Spleen (tissue), 7 donors: ENCODE measurements at regions not wholly inside any gene's neighbourhood (a gene's known extent, or its start where the extent isn't known, plus 50 kb on each side); places are given as distances from the start of the nearest gene placed in this dataset.

Source experiments
- POLR2A ChIP-seq, 3 donors: fragments of 450-650 bp; IDR thresholded peaks; one replicate each; pipeline ENCODE4 v1.5.1; 2017; ENCODE audit warnings: antibody characterized with exemption in 3 of 3, mild to moderate bottlenecking in 1 of 3
- POLR2AphosphoS5 ChIP-seq, 3 donors: sonication (generic); formaldehyde crosslinking; IDR thresholded peaks; one replicate each; pipeline ENCODE4 v1.5.1; 2017; ENCODE audit warnings: antibody characterized with exemption in 3 of 3
- TF ChIP-seq, protein P1 (sequence below), 11 experiments: fragments of 200-600 bp in 7 of 11; fragments of 450-650 bp in 4 of 11; sonication (generic) in 4 of 11; IDR thresholded peaks in 8 of 11; conservative IDR thresholded peaks in 3 of 11; 1 replicate in 7 of 11; 2 replicates in 4 of 11; pipeline versions ENCODE4 v1.4.0 to v1.8.0; 2016 to 2021; ENCODE audit warnings: antibody characterized with exemption in 11 of 11, inconsistent platforms in 4 of 11, mild to moderate bottlenecking in 1 of 11
- donor health status: DM: no; HTN: no; CAD: no; lungs with moderate emphysema.
- donor health status: DM: no; HTN: no; CAD: no.
- donor health status: DM: no; HTN: no; CAD: no.

DNA sequence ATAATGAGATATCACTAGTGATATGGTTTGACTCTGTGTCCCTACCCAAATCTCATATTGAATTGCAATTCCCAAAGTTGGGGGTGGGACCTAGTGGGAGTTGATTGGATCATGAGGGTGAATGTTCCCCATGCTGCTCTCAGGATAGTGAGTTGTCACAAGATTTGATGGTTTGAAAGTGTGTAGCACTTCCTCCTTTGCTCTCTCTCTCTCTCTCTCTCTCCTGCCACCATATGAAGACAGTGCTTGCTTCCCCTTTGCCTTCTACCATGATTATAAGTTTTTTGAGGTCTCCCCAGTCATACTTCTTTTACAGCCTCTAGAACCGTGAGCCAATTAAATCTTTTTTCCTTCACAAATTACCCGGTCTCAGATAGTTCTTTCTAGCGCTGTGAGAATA lies 1002.0 kb upstream of the ADGRB3 start:
- TF ChIP-seq, protein P1, sequence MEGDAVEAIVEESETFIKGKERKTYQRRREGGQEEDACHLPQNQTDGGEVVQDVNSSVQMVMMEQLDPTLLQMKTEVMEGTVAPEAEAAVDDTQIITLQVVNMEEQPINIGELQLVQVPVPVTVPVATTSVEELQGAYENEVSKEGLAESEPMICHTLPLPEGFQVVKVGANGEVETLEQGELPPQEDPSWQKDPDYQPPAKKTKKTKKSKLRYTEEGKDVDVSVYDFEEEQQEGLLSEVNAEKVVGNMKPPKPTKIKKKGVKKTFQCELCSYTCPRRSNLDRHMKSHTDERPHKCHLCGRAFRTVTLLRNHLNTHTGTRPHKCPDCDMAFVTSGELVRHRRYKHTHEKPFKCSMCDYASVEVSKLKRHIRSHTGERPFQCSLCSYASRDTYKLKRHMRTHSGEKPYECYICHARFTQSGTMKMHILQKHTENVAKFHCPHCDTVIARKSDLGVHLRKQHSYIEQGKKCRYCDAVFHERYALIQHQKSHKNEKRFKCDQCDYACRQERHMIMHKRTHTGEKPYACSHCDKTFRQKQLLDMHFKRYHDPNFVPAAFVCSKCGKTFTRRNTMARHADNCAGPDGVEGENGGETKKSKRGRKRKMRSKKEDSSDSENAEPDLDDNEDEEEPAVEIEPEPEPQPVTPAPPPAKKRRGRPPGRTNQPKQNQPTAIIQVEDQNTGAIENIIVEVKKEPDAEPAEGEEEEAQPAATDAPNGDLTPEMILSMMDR (IDR thresholded peaks at IDR 0.05 in 8 of 11, conservative IDR thresholded peaks at IDR 0.05 in 3 of 11) = no peak
- TF ChIP-seq POLR2AphosphoS5 (IDR thresholded peaks at IDR 0.05) (no peak), POLR2A (IDR thresholded peaks at IDR 0.05) (no peak)
